Skeletal muscle cell (primary cell): ENCODE measurements at regions not wholly inside any gene's neighbourhood (a gene's known extent, or its start where the extent isn't known, plus 50 kb on each side); places are given as distances from the start of the nearest gene placed in this dataset.
"Not testable (repeated sequence)": the region's sequence is repeated elsewhere in the genome, so short reads cannot be mapped to it uniquely, and the experiment has no call there.

Experiments
- DNase-seq: peaks from one replicate; pipeline ENCODE4 v3.0.0-alpha.2; 2010; ENCODE audit warnings: low read depth
- H3K4me3 ChIP-seq: 2 replicates; pipeline ENCODE4 v1.5.1; 2011; ENCODE audit warnings: low read depth, mild to moderate bottlenecking, control low read depth, low read length, moderate library complexity

DNA sequence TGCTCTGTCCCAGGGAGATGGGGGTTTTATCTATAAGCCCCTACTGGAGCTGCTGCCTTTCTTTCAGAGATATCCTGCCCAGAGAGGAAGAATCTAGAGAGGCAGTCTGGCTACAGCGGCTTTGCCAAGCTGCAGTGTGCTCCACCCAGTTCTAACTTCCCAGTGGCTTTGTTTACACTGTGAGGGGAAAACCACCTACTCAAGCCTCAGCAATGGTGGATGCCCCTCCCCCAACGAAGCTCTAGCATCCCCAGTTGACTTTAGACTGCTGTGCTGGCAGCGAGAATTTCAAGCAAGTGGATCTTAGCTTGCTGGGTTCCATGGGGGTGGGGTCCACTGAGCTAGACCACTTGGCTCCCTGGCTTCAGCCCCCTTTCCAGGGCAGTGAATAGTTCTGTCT lies 444.6 kb downstream of the SOX2 start:
- H3K4me3 ChIP-seq, DNase-seq: not testable (repeated sequence)

DNA sequence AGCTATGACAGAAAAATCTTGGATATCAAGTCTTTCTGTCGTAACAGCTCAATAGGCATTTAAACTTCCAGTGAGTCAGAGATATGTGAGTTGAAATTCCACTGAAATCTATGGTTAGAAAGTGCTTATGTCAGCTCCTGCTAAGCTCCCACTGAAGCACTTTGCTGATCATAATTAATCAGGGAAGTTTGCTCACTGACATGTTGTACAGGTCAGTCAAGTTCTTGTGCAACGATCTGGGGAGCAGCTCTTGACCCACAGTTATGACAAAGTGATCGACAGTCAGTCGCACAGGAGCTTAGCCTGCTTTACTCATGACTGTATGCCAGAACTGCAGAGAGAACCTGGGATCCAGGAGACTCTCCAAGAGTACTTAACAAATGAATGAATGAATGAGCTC lies 453.5 kb downstream of the SOX2 start:
- no peak overlapping the region for H3K4me3 ChIP-seq
- no peak for DNase-seq

DNA sequence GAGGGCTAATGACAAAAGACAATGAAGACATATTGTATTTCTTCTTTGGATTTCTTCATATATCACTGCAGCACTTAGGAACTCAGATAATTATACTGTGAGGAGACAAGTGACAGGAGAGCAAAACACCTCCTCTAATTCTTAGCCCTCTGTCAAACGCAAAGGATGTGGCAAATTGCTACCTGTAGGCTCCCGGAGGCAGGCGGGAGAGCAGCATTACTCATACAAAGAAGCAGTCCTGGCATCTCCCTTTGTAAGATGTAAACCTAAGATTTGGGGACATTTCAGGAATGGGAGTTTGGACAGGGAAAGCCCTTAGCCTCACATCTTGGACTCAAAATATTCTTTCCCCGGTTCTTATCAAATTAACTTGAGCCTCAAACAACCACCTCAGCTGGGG lies 460.8 kb downstream of the SOX2 start:
- no peak for DNase-seq
- no peak overlapping the region for H3K4me3 ChIP-seq

GRCh38 chr3:182178488-182179200 lies 466.9 kb downstream of the SOX2 start:
- no peak overlapping the region for H3K4me3 ChIP-seq
- no peak for DNase-seq

- no peak for DNase-seq
- no peak overlapping the region for H3K4me3 ChIP-seq
These were observed 467.9 kb downstream of the SOX2 start for GRCh38 chr3:182179631-182180030.

DNA sequence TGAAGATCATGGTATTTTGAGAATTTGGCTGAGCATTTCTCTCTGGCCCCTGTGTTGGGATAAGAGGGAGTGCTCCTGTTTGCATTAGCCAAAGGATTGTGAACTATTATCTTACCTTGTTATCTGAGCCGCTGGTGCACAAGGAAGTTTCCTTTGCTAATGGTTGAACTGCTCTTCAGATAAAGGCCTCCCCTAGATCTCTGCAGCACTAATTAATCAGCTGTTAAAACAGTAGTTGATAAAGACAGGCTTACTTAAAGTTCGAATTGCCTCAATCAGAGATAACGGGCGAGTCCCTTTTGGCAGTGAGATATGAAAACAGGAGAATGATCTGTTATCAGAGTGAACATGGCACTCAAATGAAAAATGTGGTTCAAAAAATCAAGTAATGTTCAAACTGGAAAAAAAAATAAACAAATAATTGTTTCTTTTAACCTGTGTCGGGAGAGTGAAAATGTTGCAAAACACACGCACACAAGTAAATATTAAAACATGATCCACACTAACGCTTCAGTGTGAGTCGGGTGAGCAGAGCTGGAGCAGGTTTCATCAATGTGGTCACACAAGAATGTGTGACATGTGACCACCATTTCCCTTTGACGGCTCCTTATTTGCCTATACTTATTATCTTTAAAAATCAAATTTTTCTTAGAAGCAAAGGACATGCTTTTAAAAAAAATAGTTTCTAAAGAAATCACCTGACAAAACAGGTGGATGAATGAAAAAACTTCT lies 469.1 kb downstream of the SOX2 start:
- H3K4me3 ChIP-seq, result no peak overlapping the region
- no peak for DNase-seq

- no peak overlapping the region for H3K4me3 ChIP-seq
- no peak for DNase-seq
These were observed 470.8 kb downstream of the SOX2 start for GRCh38 chr3:182182531-182182968.

GRCh38 chr3:182183716-182184430 lies 472.1 kb downstream of the SOX2 start:
- DNase-seq, result no peak

DNA sequence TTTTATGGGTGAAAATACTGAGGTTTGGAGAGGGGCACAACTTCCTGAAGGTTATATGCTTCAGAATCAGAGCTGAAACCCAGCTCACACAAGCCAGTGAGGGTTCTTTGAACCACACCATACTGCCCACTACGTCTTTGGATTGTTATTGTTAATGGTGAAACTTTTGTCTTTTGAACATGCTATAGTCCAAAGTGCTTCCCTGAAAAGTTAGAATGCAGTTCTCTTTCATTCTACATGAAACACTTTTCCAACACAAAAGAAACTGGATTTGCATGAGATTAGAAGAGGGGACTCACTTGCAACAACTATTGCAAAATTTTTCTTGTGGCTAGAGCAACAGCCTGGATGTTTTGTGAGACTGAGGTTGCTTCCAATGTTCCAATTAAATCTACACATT lies 473.6 kb downstream of the SOX2 start:
- H3K4me3 ChIP-seq, result no peak overlapping the region
- no peak for DNase-seq

More at GRCh38 chr3:182183716-182184430, 472.1 kb downstream of the SOX2 start:
- H3K4me3 ChIP-seq, result no peak overlapping the region

- DNase-seq, result no peak
- no peak overlapping the region for H3K4me3 ChIP-seq
These were observed 478.3 kb downstream of the SOX2 start for GRCh38 chr3:182190056-182190455.

DNA sequence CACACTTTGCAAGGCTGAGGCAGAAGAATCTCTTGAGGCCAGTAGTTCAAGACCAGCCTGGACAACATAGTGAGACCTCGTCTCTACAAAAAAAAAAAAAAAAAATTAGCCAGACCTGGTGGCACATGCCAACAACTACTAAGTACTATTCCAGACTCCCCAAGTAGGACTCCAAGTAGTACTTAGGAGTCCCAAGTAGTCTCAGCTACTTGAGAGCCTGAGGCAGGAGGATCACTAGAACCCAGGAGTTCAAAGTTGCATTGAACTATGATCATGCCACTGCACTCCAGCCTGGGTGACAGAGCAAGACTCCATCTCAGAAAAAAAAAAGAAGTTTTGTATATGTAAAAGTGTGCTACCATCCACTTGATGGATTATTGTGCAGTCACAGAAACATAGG lies 486.6 kb downstream of the SOX2 start:
- DNase-seq, result no peak
- H3K4me3 ChIP-seq, result no peak overlapping the region

DNA sequence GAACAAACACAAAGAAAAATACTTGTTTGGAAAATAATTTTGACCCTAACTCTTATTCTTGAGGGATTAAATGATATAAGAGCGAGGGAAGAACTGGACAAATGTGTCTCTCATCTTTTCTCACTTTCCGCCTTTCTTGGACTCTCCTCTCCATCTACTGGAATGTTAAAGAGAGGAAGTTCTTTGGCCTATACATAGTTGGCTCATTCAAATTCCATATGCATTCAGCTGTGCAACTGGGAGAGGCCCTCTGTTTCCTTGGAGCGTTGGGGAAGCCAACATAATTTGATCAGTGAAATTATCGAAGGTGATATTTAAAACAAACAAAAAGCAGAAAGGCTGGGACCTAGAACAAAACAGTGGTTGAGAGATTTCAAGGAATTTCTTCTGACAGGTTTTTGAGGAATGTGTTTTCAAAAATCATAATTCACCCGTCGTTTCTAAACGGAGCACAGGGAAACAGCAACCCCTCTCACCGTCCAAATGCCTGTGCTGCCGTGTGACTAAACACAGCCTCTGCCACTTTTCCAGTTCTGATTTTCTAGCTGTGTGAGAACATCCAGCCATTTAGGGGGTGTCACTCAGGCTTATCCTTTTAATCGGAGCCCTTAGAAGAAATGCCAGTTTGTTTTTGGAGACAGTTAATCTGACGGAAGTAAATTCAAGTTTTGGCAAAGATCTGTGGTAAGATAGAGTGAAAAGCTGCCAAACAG lies 489.9 kb downstream of the SOX2 start:
- DNase-seq, result no peak
- H3K4me3 ChIP-seq, result no peak overlapping the region

- DNase-seq, result peak; percentile 21
- H3K4me3 ChIP-seq, result no peak overlapping the region
These were observed 500.9 kb downstream of the SOX2 start for GRCh38 chr3:182212479-182213076.

- no peak overlapping the region for H3K4me3 ChIP-seq
- DNase-seq, result no peak
These were observed 502.7 kb downstream of the SOX2 start for GRCh38 chr3:182214416-182214815.

- DNase-seq, result no peak
- no peak overlapping the region for H3K4me3 ChIP-seq
These were observed 504.2 kb downstream of the SOX2 start for GRCh38 chr3:182215881-182216280.

DNA sequence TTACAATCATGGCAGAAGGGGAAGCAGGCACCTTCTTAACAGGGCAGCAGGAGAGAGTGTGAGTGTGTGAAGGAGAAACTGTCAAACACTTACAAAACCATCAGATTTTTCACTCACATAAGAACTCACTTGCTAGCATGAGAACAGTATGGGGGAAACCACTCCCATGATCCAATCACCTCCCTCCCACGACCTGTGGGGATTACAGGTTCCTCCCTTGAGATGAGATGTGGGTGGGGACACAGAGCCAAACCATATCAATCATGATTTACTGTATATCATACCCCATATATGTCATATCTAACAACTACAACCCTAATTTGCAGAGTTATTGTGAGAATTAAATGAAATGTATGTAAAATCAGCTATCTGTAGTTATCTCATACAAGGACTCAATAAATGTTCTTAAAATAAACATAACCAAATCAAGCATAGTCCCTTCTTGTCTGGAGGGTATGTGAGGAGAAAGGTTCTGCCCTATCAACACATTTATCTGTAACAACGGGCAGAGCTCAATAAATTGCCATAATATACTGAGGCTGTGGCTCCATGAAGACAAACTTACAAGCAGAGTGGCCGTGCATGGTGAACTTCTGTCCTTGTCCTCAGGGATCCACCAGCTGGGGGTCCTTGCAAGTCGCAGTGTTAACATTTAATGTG lies 504.7 kb downstream of the SOX2 start:
- DNase-seq, result no peak
- H3K4me3 ChIP-seq, result no peak overlapping the region

DNA sequence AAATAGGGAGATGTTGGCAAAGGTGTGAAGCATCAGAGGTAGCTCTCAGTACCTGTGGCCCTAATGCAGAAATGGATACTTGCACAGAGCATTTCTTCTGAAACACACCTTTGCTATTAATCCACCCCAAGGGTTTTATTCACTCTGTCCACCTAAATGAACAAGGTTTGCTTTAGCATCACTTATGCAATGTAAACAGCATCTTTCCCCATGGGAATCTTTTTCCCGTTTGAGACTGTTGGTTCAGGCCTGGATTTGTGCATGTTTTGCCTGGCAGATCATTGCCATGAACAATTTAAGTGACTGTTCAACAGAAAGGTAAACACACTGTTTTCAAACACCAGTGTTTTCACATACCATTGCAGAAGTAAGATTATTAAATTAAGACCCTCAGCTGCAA lies 508.3 kb downstream of the SOX2 start:
- no peak for DNase-seq
- H3K4me3 ChIP-seq, result no peak overlapping the region

DNA sequence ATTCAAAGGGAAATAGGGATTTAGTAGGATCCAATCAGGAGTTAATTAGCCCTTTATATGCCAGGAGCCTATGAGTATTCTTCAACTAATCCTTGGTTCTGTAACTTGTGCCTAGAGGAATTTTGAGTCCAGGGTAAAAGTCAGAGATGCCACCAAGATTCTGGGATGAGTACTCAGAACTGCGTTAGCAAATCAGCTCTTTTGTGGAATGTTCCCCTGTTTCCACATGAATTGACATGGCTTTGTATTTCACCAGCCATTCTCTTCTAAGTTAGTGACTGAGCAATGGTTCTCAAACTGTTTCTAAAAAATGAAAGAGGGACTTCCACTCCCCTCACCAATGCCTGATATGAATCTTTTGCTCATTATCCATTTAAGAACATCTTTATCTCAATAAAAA lies 508.7 kb downstream of the SOX2 start:
- no peak overlapping the region for H3K4me3 ChIP-seq
- DNase-seq, result no peak

DNA sequence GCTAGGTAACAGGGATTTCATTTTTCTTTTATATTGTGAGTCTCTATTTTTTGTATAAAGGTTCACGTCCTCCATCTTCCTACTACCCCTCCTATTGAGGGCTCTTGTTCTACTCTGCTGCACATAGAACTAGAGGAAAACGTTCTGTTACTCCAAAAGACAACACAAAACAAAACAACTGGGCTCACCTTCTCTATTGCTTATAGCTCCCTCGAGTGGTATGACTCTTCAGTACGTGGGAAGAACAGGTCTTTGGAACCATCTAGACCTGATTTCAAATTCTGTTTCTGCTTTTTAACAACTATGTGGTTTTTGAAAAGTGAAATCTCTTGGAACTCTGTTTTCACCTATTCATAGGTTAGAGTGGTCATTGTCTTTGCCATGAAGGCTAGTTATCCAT lies 515.3 kb downstream of the SOX2 start:
- DNase-seq, result no peak
- H3K4me3 ChIP-seq, result no peak overlapping the region
